Ovary (tissue), 7 donors: ENCODE measurements at regions not wholly inside any gene's neighbourhood (a gene's known extent, or its start where the extent isn't known, plus 50 kb on each side); places are given as distances from the start of the nearest gene placed in this dataset.

ENCODE experiments used
- DNase-seq, 5 donors: peaks; one replicate each; pipeline ENCODE4 v3.0.0-alpha.2; 2019 to 2020
- H3K27ac ChIP-seq, 2 donors: fragments of 200-600 bp; one replicate each; pipeline versions ENCODE4 v1.5.1 to v1.8.0; 2019 to 2022
- H3K27me3 ChIP-seq: fragments of 200-600 bp; one replicate; pipeline ENCODE4 v1.8.0; 2022
- H3K36me3 ChIP-seq: fragments of 200-600 bp; sonication (generic); one replicate; pipeline ENCODE4 v1.5.1; 2019
- H3K4me1 ChIP-seq: one replicate; pipeline ENCODE4 v1.8.1; 2013; ENCODE audit warnings: mild to moderate bottlenecking, moderate library complexity; ENCODE audit not compliant: insufficient read depth
- H3K4me3 ChIP-seq: fragments of 200-600 bp; sonication (generic); one replicate; pipeline ENCODE4 v1.5.1; 2017
- H3K9me3 ChIP-seq, 2 donors: fragments of 200-600 bp in 1 of 2; sonication (generic) in 1 of 2; one replicate each; pipeline versions ENCODE4 v1.5.1 to v1.8.1; 2013 to 2019; ENCODE audit warnings: mild to moderate bottlenecking in 1 of 2, moderate library complexity in 1 of 2
- CTCF ChIP-seq, 3 donors: fragments of 450-650 bp in 2 of 3; fragments of 200-600 bp in 1 of 3; IDR thresholded peaks; one replicate each; pipeline versions ENCODE4 v1.5.1 to v1.8.0; 2016 to 2022; ENCODE audit warnings: antibody characterized with exemption in 3 of 3, mild to moderate bottlenecking in 1 of 3
- EP300 ChIP-seq: sonication (generic); formaldehyde crosslinking; IDR thresholded peaks from one replicate; pipeline ENCODE4 v1.6.1; 2017; ENCODE audit warnings: antibody characterized with exemption
- POLR2A ChIP-seq: fragments of 450-650 bp; IDR thresholded peaks from one replicate; pipeline ENCODE4 v1.6.1; 2017; ENCODE audit warnings: antibody characterized with exemption, mild to moderate bottlenecking, moderate library complexity
- WGBS, 3 donors: extraction: QIAGEN DNeasy Blood & Tissue Kit in 1 of 3; methylation state at CpG; one replicate each; pipeline versions ENCODE4 v1.1.5 to v1.1.7; 2013 to 2017; 5-methylcytosine and 5-hydroxymethylcytosine counted together
- intact Hi-C, 4 donors: fragments of 100-400 bp; cut with DNase I; formaldehyde crosslinking; loops; one replicate each; pipeline versions ENCODE4 v1.11.0 to v1.15.1; 2022 to 2023
- donor health status: DM: no; HTN: no; CAD: no; lungs with moderate emphysema.
- donor health status: DM: no; HTN: no; CAD: no.
- donor health status: Bipolar disorder and iron deficiency.
- donor health status: DM: no; HTN: no; CAD: no.
- donor health status: DM: yes; HTN: yes; CAD: no.

GRCh38 chr4:186775902-186776301 is 52.2 kb upstream of the FAT1 start:
- DNase-seq, result no peak
- Histone ChIP-seq H3K27me3 (no peaks in the 10 kb centered on the region), H3K4me3 (no peak overlapping the region), H3K36me3 (no peaks in the 10 kb centered on the region), H3K4me1 (no peaks in the 10 kb centered on the region), H3K9me3 (no peaks in the 10 kb centered on the region), H3K27ac (no peak overlapping the region)
- WGBS, 3 donors, result 69 to 90% (median 74%) methylated on average over 2 of the region's 2 CpGs
- intact Hi-C loops, result no loop called here
- TF ChIP-seq CTCF (IDR thresholded peaks at IDR 0.05) (no peak), EP300 (no peak), POLR2A (no peak)

- no peak for TF ChIP-seq CTCF (IDR thresholded peaks at IDR 0.05)
- H3K27me3 ChIP-seq, result no peaks in the 10 kb centered on the region
- H3K27ac ChIP-seq, result no peak overlapping the region
- no peak overlapping the region for H3K4me3 ChIP-seq
- no peaks in the 10 kb centered on the region for H3K9me3 ChIP-seq
- H3K4me1 ChIP-seq, result no peaks in the 10 kb centered on the region
- DNase-seq, result no peak
- WGBS, 3 donors, result 94 to 95% (median 95%) methylated on average over 7 of the region's 7 CpGs
- H3K36me3 ChIP-seq, result no peaks in the 10 kb centered on the region
- intact Hi-C loops, result no loop called here
Measured at GRCh38 chr4:186778134-186778533, 54.5 kb upstream of the FAT1 start.

- H3K4me3 ChIP-seq, result no peak overlapping the region
- no peaks in the 10 kb centered on the region for H3K36me3 ChIP-seq
- no peak for TF ChIP-seq CTCF (IDR thresholded peaks at IDR 0.05)
- TF ChIP-seq EP300, result no peak
- no peak for TF ChIP-seq POLR2A
- no peaks in the 10 kb centered on the region for H3K9me3 ChIP-seq
- no peaks in the 10 kb centered on the region for H3K27me3 ChIP-seq
- intact Hi-C loops, result no loop called here
- WGBS, 3 donors, result 39 to 60% (median 40%) methylated on average over 4 of the region's 4 CpGs
- no peaks in the 10 kb centered on the region for H3K4me1 ChIP-seq
- DNase-seq, result no peak
- no peak overlapping the region for H3K27ac ChIP-seq
Measured at GRCh38 chr4:186780291-186781031, 56.8 kb upstream of the FAT1 start.

GRCh38 chr4:186781032-186781917 is 57.6 kb upstream of the FAT1 start:
- no peak for DNase-seq
- intact Hi-C loops, result no loop called here
- Histone ChIP-seq H3K27ac (no peak overlapping the region), H3K4me3 (no peak overlapping the region), H3K27me3 (no peaks in the 10 kb centered on the region), H3K36me3 (no peaks in the 10 kb centered on the region), H3K4me1 (no peaks in the 10 kb centered on the region), H3K9me3 (no peaks in the 10 kb centered on the region)
- TF ChIP-seq POLR2A, result no peak
- no peak for TF ChIP-seq EP300
- no peak for TF ChIP-seq CTCF (IDR thresholded peaks at IDR 0.05)
- WGBS, 3 donors, result 58 to 71% (median 61%) methylated on average over 6 of the region's 6 CpGs
